Fibroblast of lung (primary cell): ENCODE measurements at regions not wholly inside any gene's neighbourhood (a gene's known extent, or its start where the extent isn't known, plus 50 kb on each side); places are given as distances from the start of the nearest gene placed in this dataset.

Source experiments
- DNase-seq, 2 donors: peaks; one replicate each; pipeline versions ENCODE4 v3.0.0 to v3.0.0-alpha.2; 2010; ENCODE audit warnings: low read depth in 2 of 2
- H2AFZ ChIP-seq: 2 replicates; pipeline ENCODE4 v1.5.1; 2012; ENCODE audit warnings: low read length, control low read depth, inconsistent platforms
- H3K27ac ChIP-seq: 2 replicates; pipeline ENCODE4 v1.5.1; 2011; ENCODE audit warnings: low read length, control low read depth; ENCODE audit not compliant: insufficient read depth
- H3K27me3 ChIP-seq: 2 replicates; pipeline ENCODE4 v1.5.1; 2011; ENCODE audit warnings: mild to moderate bottlenecking, low read length; ENCODE audit not compliant: control insufficient read depth, insufficient read depth
- H3K36me3 ChIP-seq: 2 replicates; pipeline ENCODE4 v1.5.1; 2011; ENCODE audit warnings: low read length; ENCODE audit not compliant: control insufficient read depth, insufficient read depth
- H3K4me1 ChIP-seq: 2 replicates; pipeline ENCODE4 v1.5.1; 2011; ENCODE audit warnings: low read length; ENCODE audit not compliant: control insufficient read depth, insufficient read depth; ENCODE audit errors: extremely low read depth
- H3K4me2 ChIP-seq: 2 replicates; pipeline ENCODE4 v1.5.1; 2011; ENCODE audit warnings: low read length, control low read depth; ENCODE audit not compliant: insufficient read depth; ENCODE audit errors: extremely low read depth
- H3K4me3 ChIP-seq, 4 experiments: fragments of 200-600 bp in 1 of 4; sonication (generic) in 1 of 4; replicated peaks in 1 of 4; 2 replicates each; pipeline ENCODE4 v1.5.1; 2011 to 2016; ENCODE audit warnings: low read length in 4 of 4, low read depth in 3 of 4, mild to moderate bottlenecking in 3 of 4, control low read depth in 2 of 4, inconsistent platforms in 1 of 4, mixed read lengths in 1 of 4; ENCODE audit not compliant: insufficient read depth in 1 of 4; ENCODE audit errors: control extremely low read depth in 1 of 4
- H3K79me2 ChIP-seq: 2 replicates; pipeline ENCODE4 v1.5.1; 2012; ENCODE audit warnings: mild to moderate bottlenecking, low read length, inconsistent platforms; ENCODE audit not compliant: control insufficient read depth, insufficient read depth
- H3K9ac ChIP-seq: 2 replicates; pipeline ENCODE4 v1.5.1; 2011; ENCODE audit warnings: mild to moderate bottlenecking, low read length, control low read depth; ENCODE audit not compliant: insufficient read depth
- H3K9me3 ChIP-seq: 2 replicates; pipeline ENCODE4 v1.5.1; 2012; ENCODE audit warnings: low read depth, low read length; ENCODE audit not compliant: control insufficient read depth, insufficient read depth
- H4K20me1 ChIP-seq: 2 replicates; pipeline ENCODE4 v1.5.1; 2011; ENCODE audit warnings: low read length; ENCODE audit not compliant: control insufficient read depth, insufficient read depth; ENCODE audit errors: extremely low read depth
- CTCF ChIP-seq, 2 donors: IDR thresholded peaks in 1 of 2; conservative IDR thresholded peaks in 1 of 2; 1 replicate in 1 of 2; 2 replicates in 1 of 2; pipeline ENCODE4 v1.5.1; 2011 to 2012; ENCODE audit warnings: low read length in 2 of 2, control low read depth in 1 of 2, inconsistent platforms in 1 of 2, low read depth in 1 of 2, mild to moderate bottlenecking in 1 of 2
- EZH2 ChIP-seq: IDR thresholded peaks from 2 replicates; pipeline ENCODE4 v1.5.1; 2012; ENCODE audit warnings: low read length, control low read depth, mild to moderate bottlenecking; ENCODE audit errors: missing control alignments

GRCh38 chr5:103890313-103890712 is 327.7 kb upstream of the NUDT12 start:
- H2AFZ ChIP-seq = no peak overlapping the region
- no peaks in the 10 kb centered on the region for H3K9me3 ChIP-seq
- no peak overlapping the region for H3K27ac ChIP-seq
- TF ChIP-seq CTCF (conservative IDR thresholded peaks at IDR 0.05 in 1 of 2, IDR thresholded peaks at IDR 0.05 in 1 of 2; ENCODE audit: low read depth in 1 of 2, low read length in 2 of 2) = no peak
- no peak for TF ChIP-seq EZH2
- no peaks in the 10 kb centered on the region for H3K4me1 ChIP-seq
- DNase-seq = no peak
- H3K79me2 ChIP-seq = no peaks in the 10 kb centered on the region
- no peaks in the 10 kb centered on the region for H3K36me3 ChIP-seq
- no peaks in the 10 kb centered on the region for H3K27me3 ChIP-seq
- no peak overlapping the region for H3K4me3 ChIP-seq
- H4K20me1 ChIP-seq = no peaks in the 10 kb centered on the region
- no peak overlapping the region for H3K4me2 ChIP-seq
- H3K9ac ChIP-seq = no peak overlapping the region

GRCh38 chr5:103889500-103890209 is 327.1 kb upstream of the NUDT12 start:
- H3K79me2 ChIP-seq = no peaks in the 10 kb centered on the region
- H3K4me1 ChIP-seq = no peaks in the 10 kb centered on the region
- no peak overlapping the region for H2AFZ ChIP-seq
- H3K4me3 ChIP-seq = no peak overlapping the region
- TF ChIP-seq EZH2 (no peak), CTCF (conservative IDR thresholded peaks at IDR 0.05 in 1 of 2, IDR thresholded peaks at IDR 0.05 in 1 of 2; ENCODE audit: low read depth in 1 of 2, low read length in 2 of 2) (no peak)
- H3K27ac ChIP-seq = no peak overlapping the region
- H3K9ac ChIP-seq = no peak overlapping the region
- H3K36me3 ChIP-seq = no peaks in the 10 kb centered on the region
- no peaks in the 10 kb centered on the region for H4K20me1 ChIP-seq
- H3K9me3 ChIP-seq = no peaks in the 10 kb centered on the region
- no peak overlapping the region for H3K4me2 ChIP-seq
- no peaks in the 10 kb centered on the region for H3K27me3 ChIP-seq
- DNase-seq = no peak

GRCh38 chr5:103886826-103887225 is 324.2 kb upstream of the NUDT12 start:
- Histone ChIP-seq H4K20me1 (no peaks in the 10 kb centered on the region), H3K4me1 (no peaks in the 10 kb centered on the region), H3K4me3 (no peak overlapping the region), H3K27me3 (no peaks in the 10 kb centered on the region), H3K36me3 (no peaks in the 10 kb centered on the region), H2AFZ (no peak overlapping the region), H3K4me2 (no peak overlapping the region), H3K9ac (no peak overlapping the region), H3K27ac (no peak overlapping the region), H3K9me3 (no peaks in the 10 kb centered on the region), H3K79me2 (no peaks in the 10 kb centered on the region)
- DNase-seq = peak in 1 of 2 donors; percentile 31
- no peak for TF ChIP-seq CTCF (conservative IDR thresholded peaks at IDR 0.05 in 1 of 2, IDR thresholded peaks at IDR 0.05 in 1 of 2; ENCODE audit: low read depth in 1 of 2, low read length in 2 of 2)
- TF ChIP-seq EZH2 = no peak
